Ovary (tissue), 1 donor: ENCODE measurements at regions not wholly inside any gene's neighbourhood (a gene's known extent, or its start where the extent isn't known, plus 50 kb on each side); places are given as distances from the start of the nearest gene placed in this dataset.
"Not testable (repeated sequence)": the region's sequence is repeated elsewhere in the genome, so short reads cannot be mapped to it uniquely, and the experiment has no call there.

ENCODE experiments used
- EP300 ChIP-seq: sonication (generic); formaldehyde crosslinking; IDR thresholded peaks from one replicate; pipeline ENCODE4 v1.6.1; 2017; ENCODE audit warnings: antibody characterized with exemption
- POLR2A ChIP-seq: fragments of 450-650 bp; IDR thresholded peaks from one replicate; pipeline ENCODE4 v1.6.1; 2017; ENCODE audit warnings: antibody characterized with exemption, mild to moderate bottlenecking, moderate library complexity

DNA sequence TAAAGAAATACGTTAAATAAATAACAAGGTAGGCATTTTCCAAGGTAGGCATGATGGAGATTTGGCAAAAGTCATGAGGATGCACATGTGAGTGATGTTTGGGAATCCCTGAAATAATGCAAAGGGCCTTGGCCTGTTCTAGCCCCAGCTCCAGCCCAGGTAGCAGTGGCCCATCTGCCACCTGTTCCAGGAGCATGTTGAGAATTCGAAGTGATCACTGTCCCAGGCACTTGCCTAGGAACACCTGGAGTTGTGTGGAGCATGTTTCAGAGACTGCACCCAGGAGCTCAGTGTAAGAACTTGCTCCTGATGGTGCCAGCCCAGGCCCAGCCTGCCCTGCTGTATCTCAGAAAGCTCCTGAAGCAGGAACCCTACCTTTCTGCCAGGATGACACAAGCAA lies 201.4 kb downstream of the NPIPB11 start:
- TF ChIP-seq POLR2A, EP300: not testable (repeated sequence)
